Naive thymus-derived CD8-positive, alpha-beta T cell (primary cell): ENCODE measurements at regions not wholly inside any gene's neighbourhood (a gene's known extent, or its start where the extent isn't known, plus 50 kb on each side); places are given as distances from the start of the nearest gene placed in this dataset.

Experiments used
- ATAC-seq, 2 donors: fragments of 150-1000 bp; cut with Tn5 transposase in 1 of 2; sonication (Bioruptor Pico), chemical (Tn5 transposase) in 1 of 2; 1 replicate in 1 of 2; 2 replicates in 1 of 2; pipeline ENCODE4 v1.10.0; 2021; ENCODE audit warnings: mild to moderate bottlenecking in 2 of 2, moderate library complexity in 2 of 2
- POLR2A ChIA-PET: fragments of 350-600 bp; sonication (Branson Sonifier 250); formaldehyde crosslinking; loops from one replicate; lab custom pipeline; 2021; ENCODE audit warnings: antibody characterized with exemption; lab: Charles Lee
- DNase-seq, 10 donors: peaks; one replicate each; pipeline versions ENCODE4 v3.0.0 to v3.0.0-alpha.2; 2020 to 2022
- H3K27ac Mint-ChIP-seq, 10 donors: one replicate each; pipeline ENCODE4 v1.8.0; 2020 to 2022; ENCODE audit warnings: mild to moderate bottlenecking in 10 of 10, mixed read lengths in 10 of 10, moderate library complexity in 4 of 10, inconsistent platforms in 1 of 10
- H3K27me3 Mint-ChIP-seq, 5 donors: one replicate each; pipeline ENCODE4 v1.8.0; 2021 to 2022; ENCODE audit warnings: mixed read lengths in 5 of 5
- H3K36me3 Mint-ChIP-seq, 3 donors: one replicate each; pipeline ENCODE4 v1.8.0; 2020 to 2022; ENCODE audit warnings: mixed read lengths in 3 of 3, mild to moderate bottlenecking in 2 of 3, inconsistent platforms in 1 of 3
- H3K4me1 Mint-ChIP-seq, 4 donors: one replicate each; pipeline ENCODE4 v1.8.0; 2021 to 2022; ENCODE audit warnings: mixed read lengths in 4 of 4
- H3K4me3 Mint-ChIP-seq, 10 donors: one replicate each; pipeline ENCODE4 v1.8.0; 2020 to 2022; ENCODE audit warnings: mild to moderate bottlenecking in 10 of 10, mixed read lengths in 10 of 10, moderate library complexity in 6 of 10, inconsistent platforms in 1 of 10
- H3K9me3 Mint-ChIP-seq, 9 donors: one replicate each; pipeline ENCODE4 v1.8.0; 2020 to 2022; ENCODE audit warnings: mixed read lengths in 9 of 9, mild to moderate bottlenecking in 3 of 9, inconsistent platforms in 1 of 9, moderate library complexity in 1 of 9

DNA sequence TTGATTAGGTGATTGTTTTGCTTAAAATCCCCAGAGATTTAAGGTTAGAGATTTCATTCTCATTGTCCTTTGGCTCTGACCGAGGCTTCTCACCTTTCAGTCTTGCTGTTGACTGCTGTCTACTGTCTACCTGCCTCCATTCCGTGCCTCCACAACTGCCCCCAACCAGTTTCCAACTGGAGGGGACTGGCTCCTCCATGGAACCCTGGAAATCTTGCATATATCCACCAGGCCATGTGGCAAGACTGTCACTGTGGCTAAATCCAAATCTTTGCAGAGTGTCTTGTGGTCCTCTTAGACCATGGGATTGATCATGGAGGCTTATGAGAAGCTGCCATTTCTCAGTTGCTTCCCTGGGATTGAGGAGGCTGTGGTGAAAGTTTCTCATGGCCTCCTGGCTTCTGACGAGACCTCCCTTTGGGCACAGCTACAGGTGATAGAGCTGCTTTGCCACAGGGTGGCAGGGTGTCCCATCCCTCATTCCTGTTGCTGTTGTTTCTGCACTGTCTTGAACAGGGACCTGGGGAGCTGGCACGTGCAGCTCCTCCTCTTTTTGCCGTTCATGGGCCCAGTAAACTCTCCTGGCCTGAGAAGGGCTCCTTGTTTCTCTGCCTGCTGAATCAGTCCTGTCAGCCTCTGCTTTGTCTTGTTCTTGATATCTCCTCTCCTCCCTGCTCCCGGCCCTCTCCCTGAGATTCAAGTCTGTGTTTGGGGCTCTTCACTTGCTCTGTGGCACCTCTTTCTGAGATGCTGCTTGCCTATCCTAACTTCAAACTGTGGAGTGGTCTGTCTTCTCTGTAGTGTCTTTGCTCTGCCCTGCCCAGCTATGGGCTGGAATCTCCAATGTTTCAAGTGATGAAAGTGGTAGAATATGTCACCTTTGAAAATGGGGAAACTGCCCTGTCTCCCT is 63.6 kb upstream of the IGFBP3 start:
- Mint-ChIP-seq H3K4me3 (no peak overlapping the region), H3K27ac (no peak overlapping the region), H3K4me1 (no peaks in the 10 kb centered on the region), H3K27me3 (peaks cover 0 to 5% (median 0%) of the 10 kb centered on the region in 5 donors), H3K9me3 (peaks cover 0 to 7% (median 0%) of the 10 kb centered on the region in 9 donors), H3K36me3 (peaks cover 4 to 17% (median 10%) of the 10 kb centered on the region in 3 donors)
- ATAC-seq (no peak), DNase-seq (no peak)
- POLR2A ChIA-PET, result no interaction called here

DNA sequence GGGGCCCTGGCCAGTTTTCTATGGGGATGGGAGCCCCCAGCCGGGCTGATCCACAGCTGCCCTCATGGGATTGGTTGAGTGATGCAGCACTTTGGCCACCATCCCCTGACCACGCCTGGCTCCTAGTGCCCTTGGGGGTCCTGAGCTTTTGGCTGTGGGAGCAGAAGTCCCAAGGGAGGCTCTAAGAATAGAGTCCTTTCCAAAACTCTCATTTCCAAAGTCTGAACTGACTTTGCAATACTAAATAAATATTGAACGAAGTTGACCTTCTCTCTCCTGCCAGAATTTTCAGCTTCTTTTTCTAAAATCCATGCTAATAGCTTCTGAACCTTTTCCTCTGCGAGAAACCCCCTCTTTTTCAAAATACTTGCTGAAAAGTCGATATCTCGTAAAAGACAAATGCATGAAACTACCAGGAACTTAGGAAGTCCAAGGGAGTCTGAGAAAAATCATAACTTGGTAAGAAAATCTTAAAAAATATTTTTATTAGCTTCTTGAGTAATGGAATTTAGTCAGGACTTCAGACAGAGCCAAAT is 62.7 kb upstream of the IGFBP3 start:
- Mint-ChIP-seq H3K4me1 (no peaks in the 10 kb centered on the region), H3K9me3 (peaks cover 0 to 7% (median 0%) of the 10 kb centered on the region in 9 donors), H3K36me3 (peaks cover 4 to 25% (median 18%) of the 10 kb centered on the region in 3 donors), H3K27ac (no peak overlapping the region), H3K4me3 (no peak overlapping the region), H3K27me3 (peaks cover 0 to 5% (median 0%) of the 10 kb centered on the region in 5 donors)
- POLR2A ChIA-PET, result no interaction called here
- ATAC-seq, result no peak
- no peak for DNase-seq

DNA sequence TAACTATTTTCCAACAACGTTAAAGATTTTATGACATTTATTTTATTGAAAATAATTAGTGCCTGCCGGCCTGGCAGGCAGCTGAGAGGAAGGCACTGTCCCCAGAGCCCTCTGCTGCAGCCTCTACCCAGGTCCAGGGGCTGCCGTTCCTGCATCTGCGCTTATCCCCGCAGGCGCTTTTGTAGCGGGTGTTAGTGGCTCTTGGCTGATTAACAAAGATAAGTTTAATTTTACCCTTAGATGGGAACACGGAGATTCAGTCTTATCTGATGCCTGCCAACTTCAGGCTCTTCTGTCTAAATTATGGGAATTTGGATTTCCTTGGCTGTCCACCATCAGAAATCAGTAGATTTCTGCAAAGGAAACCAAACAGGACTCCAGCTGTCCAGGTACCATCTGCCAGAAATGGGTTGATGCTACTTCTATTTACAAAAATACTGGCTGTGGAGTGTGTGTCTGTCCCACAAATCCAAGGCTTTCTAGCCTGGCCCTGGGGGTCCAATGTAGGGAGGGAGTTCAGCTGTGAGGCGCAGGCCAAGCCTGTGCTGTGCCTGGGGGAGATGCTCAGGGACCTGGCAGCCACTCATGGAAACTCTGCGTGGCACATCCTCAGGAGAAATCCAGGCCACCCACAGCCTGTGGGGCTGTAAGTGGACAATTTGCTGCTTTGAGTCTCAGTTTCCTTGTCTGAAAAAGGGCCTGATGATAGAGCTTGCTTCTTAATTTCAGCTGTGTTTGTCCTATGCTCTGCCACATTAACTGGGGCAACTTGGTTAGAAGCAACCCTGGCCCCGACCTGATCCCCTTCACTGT is 62.0 kb upstream of the IGFBP3 start:
- DNase-seq (no peak), ATAC-seq (no peak)
- H3K27ac Mint-ChIP-seq, result no peak overlapping the region
- H3K27me3 Mint-ChIP-seq, result peaks cover 0 to 5% (median 0%) of the 10 kb centered on the region in 5 donors
- H3K4me3 Mint-ChIP-seq, result no peak overlapping the region
- no peaks in the 10 kb centered on the region for H3K4me1 Mint-ChIP-seq
- peaks cover 0 to 7% (median 0%) of the 10 kb centered on the region in 9 donors for H3K9me3 Mint-ChIP-seq
- peaks cover 4 to 26% (median 19%) of the 10 kb centered on the region in 3 donors for H3K36me3 Mint-ChIP-seq
- POLR2A ChIA-PET, result no interaction called here

DNA sequence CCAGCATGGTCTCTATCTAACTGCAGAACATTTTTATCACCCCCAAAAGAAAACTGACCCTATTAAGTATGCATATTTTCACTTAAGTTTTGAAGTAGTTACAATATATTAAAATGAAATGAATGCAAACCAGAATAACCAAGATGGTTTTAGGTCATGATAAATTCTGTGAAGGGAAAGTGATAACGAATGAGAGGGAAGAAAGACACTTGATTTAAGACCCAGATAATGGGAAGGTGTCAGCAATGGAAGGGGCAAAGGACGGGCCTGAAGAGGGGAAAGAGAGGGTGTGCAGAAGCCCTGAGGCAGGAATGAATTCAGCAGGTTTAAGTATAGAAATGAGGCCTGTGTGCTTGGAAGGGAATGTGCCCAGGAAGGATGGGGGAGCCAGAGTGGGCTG is 61.1 kb upstream of the IGFBP3 start:
- H3K27me3 Mint-ChIP-seq, result peaks cover 0 to 5% (median 0%) of the 10 kb centered on the region in 5 donors
- peaks cover 0 to 1% (median 0%) of the 10 kb centered on the region in 4 donors for H3K4me1 Mint-ChIP-seq
- no peak overlapping the region for H3K27ac Mint-ChIP-seq
- peaks cover 0 to 7% (median 0%) of the 10 kb centered on the region in 9 donors for H3K9me3 Mint-ChIP-seq
- POLR2A ChIA-PET, result no interaction called here
- peaks cover 4 to 26% (median 19%) of the 10 kb centered on the region in 3 donors for H3K36me3 Mint-ChIP-seq
- H3K4me3 Mint-ChIP-seq, result no peak overlapping the region
- ATAC-seq, result no peak
- no peak for DNase-seq

DNA sequence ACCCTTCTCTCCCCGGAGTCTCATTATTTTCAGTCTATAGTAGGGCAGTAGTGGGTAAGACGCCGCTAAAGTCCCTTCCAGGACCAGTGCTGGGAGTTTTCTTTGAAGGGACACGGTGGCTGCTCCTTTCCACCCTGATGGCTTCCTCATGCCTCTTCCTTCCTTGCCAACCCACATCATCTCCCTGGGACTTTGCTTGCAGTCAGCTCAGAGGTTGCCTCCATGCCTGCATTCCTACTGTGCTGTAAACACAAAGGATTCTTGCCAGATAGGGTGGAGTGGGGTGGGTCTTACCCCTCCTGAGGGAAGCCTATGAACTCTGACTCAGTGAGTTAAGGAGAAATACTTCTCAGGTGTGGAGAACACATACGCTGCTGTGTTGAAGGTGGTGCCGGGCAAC is 59.9 kb upstream of the IGFBP3 start:
- H3K27me3 Mint-ChIP-seq, result peaks cover 0 to 1% (median 0%) of the 10 kb centered on the region in 5 donors
- H3K4me3 Mint-ChIP-seq, result no peak overlapping the region
- ATAC-seq, result no peak
- peaks cover 4 to 26% (median 19%) of the 10 kb centered on the region in 3 donors for H3K36me3 Mint-ChIP-seq
- H3K27ac Mint-ChIP-seq, result no peak overlapping the region
- POLR2A ChIA-PET, result no interaction called here
- DNase-seq, result no peak
- peaks cover 0 to 1% (median 0%) of the 10 kb centered on the region in 4 donors for H3K4me1 Mint-ChIP-seq
- peaks cover 0 to 7% (median 0%) of the 10 kb centered on the region in 9 donors for H3K9me3 Mint-ChIP-seq

DNA sequence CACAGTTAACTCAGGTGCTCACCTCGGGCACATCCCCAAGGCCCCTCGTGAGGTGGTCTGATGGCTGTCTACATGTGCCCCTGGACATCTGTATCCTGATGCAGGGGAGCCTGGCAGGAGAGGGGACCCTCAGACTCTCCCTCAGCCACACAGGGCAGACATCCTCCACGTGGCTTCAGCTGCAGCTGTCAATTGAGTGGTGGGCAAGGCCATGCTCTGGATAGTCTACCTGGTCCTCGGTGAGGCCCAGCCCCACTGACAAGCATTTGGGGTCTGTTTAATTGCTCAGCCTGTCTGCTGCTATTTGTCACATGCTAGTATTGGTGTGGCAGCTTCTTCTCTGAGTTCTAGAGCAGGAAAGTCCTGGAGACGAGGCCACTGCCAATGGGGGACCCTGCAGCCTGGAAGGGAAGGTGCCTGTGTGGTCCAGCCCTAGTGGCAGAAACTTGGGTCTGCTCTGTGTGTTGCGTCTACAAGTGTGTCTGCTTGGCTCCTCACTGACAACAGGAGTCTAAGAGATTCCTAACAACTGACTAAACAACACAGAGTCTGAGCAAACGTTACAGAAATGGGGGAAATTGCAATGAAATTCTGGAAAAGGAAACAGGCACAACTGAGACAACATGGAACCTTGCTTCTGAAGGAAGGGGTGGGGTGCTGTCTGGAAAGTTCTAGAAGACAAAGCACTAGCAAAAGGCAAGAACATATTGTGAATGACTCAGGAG is 59.3 kb upstream of the IGFBP3 start:
- Mint-ChIP-seq H3K27ac (no peak overlapping the region), H3K4me3 (no peak overlapping the region), H3K4me1 (peaks cover 0 to 1% (median 0%) of the 10 kb centered on the region in 4 donors), H3K27me3 (peaks cover 0 to 3% (median 0%) of the 10 kb centered on the region in 5 donors), H3K36me3 (peaks cover 4 to 26% (median 19%) of the 10 kb centered on the region in 3 donors), H3K9me3 (peaks cover 0 to 7% (median 0%) of the 10 kb centered on the region in 9 donors)
- no peak for ATAC-seq
- no peak for DNase-seq
- POLR2A ChIA-PET, result no interaction called here

DNA sequence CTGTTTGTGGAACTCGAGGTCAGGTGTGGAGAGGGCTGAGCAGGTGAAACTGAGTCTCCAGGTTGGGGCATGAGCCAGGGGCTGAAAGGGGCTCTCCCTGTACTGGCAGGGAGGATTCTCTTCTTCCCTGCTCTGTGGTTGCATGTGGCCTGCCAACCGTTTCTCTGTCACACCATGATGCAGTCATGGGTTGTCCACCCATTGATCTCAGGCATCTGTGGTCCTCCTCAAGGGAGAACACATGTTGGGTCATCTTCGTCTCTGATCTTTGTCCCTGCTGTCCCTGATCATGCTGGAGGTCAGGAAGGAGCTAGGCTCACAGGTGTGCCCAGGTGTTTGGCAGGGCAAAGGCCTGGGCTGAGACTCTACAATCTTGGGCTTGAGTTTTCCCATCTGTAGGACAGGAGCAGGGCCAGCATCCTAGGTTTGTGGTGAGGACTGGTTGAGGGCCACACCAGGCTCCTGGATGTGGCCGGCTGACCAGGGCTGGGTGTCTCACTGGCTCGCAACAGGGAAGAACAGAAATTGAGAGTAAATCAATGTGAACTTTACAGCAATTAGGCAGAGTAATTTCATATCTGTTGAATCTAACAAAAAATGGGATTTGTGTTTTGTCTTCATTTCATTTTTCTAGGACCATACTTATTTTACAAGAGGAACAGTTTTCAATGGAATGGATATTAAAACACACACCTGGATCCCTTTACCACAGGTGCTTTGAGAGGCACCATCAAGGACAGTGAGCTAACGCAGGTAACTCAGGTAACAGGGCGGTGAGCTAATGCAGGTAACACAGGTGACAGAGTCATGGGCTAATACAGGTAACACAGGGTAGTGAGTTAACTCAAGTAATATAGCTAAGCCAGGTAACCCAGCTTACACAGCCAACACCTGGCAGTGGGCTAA is 58.5 kb upstream of the IGFBP3 start:
- POLR2A ChIA-PET, result no interaction called here
- Mint-ChIP-seq H3K4me3 (no peak overlapping the region), H3K9me3 (peaks cover 0 to 7% (median 0%) of the 10 kb centered on the region in 9 donors), H3K27me3 (peaks cover 0 to 3% (median 0%) of the 10 kb centered on the region in 5 donors), H3K4me1 (peaks cover 0 to 1% (median 0%) of the 10 kb centered on the region in 4 donors), H3K36me3 (peaks cover 4 to 26% (median 19%) of the 10 kb centered on the region in 3 donors), H3K27ac (no peak overlapping the region)
- no peak for ATAC-seq
- DNase-seq, result no peak

DNA sequence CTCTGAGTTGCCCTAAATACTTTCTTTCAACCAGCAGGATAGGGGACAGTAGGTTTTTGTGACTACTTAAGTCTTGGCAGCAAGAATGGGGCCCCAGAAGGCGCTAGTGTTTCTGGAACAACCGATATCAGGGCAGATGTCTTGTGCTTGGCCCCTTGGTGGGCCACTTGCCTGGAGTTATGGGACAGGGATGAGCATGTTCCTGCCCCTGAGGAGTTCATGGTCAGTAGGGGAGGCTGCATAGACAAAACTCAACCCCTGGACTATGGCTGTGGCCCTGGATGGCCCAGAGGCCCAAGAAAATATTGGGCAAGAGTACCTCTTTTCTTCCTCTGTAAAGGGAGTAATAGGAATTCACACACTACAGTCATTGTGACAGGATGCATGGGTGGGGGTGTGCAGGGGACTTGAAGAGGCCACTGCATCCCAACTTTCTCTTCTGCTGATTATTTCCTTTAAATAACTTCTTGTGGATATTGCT is 57.7 kb upstream of the IGFBP3 start:
- DNase-seq, result no peak
- ATAC-seq, result no peak
- Mint-ChIP-seq H3K27ac (no peak overlapping the region), H3K4me3 (no peak overlapping the region), H3K9me3 (peaks cover 0 to 7% (median 0%) of the 10 kb centered on the region in 9 donors), H3K36me3 (peaks cover 4 to 26% (median 19%) of the 10 kb centered on the region in 3 donors), H3K27me3 (peaks cover 0 to 3% (median 0%) of the 10 kb centered on the region in 5 donors), H3K4me1 (peaks cover 0 to 1% (median 0%) of the 10 kb centered on the region in 4 donors)
- POLR2A ChIA-PET, result no interaction called here

DNA sequence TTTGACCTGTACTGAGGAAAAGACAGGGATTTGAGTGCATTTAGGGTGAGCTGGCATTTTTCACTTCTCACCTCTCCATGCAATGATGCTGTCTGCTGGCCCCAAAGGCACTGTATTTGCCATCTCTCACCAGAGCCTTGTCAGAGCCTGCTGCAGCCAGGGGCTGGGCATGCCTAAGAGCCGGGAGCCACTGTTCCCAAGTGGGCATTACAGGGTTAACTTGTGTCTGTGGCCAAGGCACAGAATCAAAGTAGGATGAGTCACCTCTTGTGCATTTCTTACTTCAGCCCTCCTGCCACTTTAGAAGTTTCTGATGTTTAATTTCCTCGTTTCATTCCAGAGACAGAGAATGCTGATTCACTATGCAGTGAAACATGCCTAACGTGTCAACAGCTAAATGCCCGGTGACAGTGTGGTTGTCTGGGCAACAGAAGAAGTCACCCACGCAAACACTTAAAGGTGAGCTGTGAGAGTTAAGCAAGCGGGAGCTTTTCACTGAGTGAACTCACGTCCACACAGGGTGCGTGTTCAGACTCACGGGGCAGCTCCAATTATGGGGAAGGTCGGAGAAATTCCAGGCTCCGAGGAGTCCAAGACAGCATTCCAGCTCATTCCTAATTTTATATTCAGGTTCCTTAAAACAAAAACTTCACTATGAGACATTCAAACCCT is 57.1 kb upstream of the IGFBP3 start:
- Mint-ChIP-seq H3K27me3 (peaks cover 0 to 3% (median 0%) of the 10 kb centered on the region in 5 donors), H3K4me1 (peaks cover 0 to 1% (median 0%) of the 10 kb centered on the region in 4 donors), H3K27ac (no peak overlapping the region), H3K9me3 (peaks cover 0 to 7% (median 0%) of the 10 kb centered on the region in 9 donors), H3K36me3 (peaks cover 4 to 26% (median 18%) of the 10 kb centered on the region in 3 donors), H3K4me3 (no peak overlapping the region)
- DNase-seq (no peak), ATAC-seq (no peak)
- POLR2A ChIA-PET, result no interaction called here

DNA sequence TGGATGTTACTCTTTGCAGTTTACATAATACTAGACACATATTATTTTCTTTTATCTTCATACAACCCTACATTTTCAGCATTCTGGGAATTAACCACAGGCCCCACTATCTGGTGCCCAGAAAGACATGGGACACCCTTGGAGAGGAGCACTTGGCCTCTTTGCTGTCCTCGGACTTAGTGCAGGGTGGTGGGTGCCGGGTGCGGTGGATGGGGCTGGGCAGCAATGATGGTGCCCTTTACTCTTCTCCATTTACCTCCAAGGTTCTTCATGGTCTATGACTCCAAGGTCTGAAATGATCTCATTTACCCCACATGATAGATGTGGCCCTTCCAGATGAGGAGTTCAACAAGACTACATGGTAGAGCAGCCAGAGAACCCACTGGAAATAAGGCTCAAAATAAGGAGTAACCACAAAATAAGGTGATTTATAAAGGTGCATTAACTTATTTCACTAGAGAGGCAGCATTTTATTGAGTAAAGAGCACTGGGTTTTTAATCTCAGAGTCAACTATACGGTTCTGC is 56.2 kb upstream of the IGFBP3 start:
- ATAC-seq (no peak), DNase-seq (no peak)
- H3K4me3 Mint-ChIP-seq, result no peak overlapping the region
- peaks cover 4 to 26% (median 17%) of the 10 kb centered on the region in 3 donors for H3K36me3 Mint-ChIP-seq
- peaks cover 0 to 4% (median 0%) of the 10 kb centered on the region in 4 donors for H3K4me1 Mint-ChIP-seq
- POLR2A ChIA-PET, result no interaction called here
- peaks cover 0 to 7% (median 2%) of the 10 kb centered on the region in 5 donors for H3K27me3 Mint-ChIP-seq
- H3K27ac Mint-ChIP-seq, result no peak overlapping the region
- H3K9me3 Mint-ChIP-seq, result peaks cover 0 to 7% (median 0%) of the 10 kb centered on the region in 9 donors
